ENCODE measurements at regions not wholly inside any gene's neighbourhood (a gene's known extent, or its start where the extent isn't known, plus 50 kb on each side); places are given as distances from the start of the nearest gene placed in this dataset.

- no peak overlapping the region for H3K27ac ChIP-seq
- no peak overlapping the region for H3K4me2 ChIP-seq
- no peak overlapping the region for H2AFZ ChIP-seq (ENCODE audit: low read depth)
- no peaks in the 10 kb centered on the region for H4K20me1 ChIP-seq (ENCODE audit: insufficient read depth)
- H3K4me1 ChIP-seq (ENCODE audit: low read depth, poor library complexity, severe bottlenecking): peaks cover 10% of the 10 kb centered on the region
- no peaks in the 10 kb centered on the region for H3K27me3 ChIP-seq (ENCODE audit: insufficient read depth, low read depth)
- no peak overlapping the region for H3K4me3 ChIP-seq (IDR thresholded peaks at IDR 0.05; ENCODE audit: insufficient read depth, low read depth, low read length)
- H3K9ac ChIP-seq: no peak overlapping the region
- no peaks in the 10 kb centered on the region for H3K79me2 ChIP-seq (ENCODE audit: insufficient read depth, low read depth)
- TF ChIP-seq, protein P1, sequence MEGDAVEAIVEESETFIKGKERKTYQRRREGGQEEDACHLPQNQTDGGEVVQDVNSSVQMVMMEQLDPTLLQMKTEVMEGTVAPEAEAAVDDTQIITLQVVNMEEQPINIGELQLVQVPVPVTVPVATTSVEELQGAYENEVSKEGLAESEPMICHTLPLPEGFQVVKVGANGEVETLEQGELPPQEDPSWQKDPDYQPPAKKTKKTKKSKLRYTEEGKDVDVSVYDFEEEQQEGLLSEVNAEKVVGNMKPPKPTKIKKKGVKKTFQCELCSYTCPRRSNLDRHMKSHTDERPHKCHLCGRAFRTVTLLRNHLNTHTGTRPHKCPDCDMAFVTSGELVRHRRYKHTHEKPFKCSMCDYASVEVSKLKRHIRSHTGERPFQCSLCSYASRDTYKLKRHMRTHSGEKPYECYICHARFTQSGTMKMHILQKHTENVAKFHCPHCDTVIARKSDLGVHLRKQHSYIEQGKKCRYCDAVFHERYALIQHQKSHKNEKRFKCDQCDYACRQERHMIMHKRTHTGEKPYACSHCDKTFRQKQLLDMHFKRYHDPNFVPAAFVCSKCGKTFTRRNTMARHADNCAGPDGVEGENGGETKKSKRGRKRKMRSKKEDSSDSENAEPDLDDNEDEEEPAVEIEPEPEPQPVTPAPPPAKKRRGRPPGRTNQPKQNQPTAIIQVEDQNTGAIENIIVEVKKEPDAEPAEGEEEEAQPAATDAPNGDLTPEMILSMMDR (conservative IDR thresholded peaks at IDR 0.05; ENCODE audit: low read depth, low read length): no peak
- H3K36me3 ChIP-seq (ENCODE audit: insufficient read depth): no peaks in the 10 kb centered on the region
These were observed 101.8 kb upstream of the AADACL2 start for GRCh38 chr3:151631946-151632345.

DNA sequence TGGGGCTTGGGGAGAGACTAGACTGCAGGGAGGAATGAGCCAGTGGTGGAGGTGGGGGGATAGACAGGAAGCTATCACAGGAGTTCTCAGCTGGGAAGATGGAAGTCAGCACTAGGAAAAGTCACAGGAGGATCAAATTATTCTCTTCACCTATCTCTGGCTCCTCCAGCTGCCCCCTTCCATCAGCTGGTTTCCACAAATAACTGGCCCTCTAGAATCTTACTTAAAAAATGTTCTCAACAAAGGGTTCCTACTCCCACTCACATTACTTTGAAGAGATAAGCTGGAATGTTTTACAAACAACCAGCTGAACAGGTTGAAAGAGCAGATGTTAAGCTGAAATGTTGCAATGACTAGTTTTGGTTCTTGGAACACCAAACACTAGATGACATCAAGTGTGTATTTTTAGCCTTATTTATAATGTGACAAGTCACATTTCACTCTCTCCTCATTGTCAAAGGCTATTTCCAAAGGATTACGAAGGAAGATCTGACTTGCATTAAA, 102.7 kb upstream of the AADACL2 start:
- TF ChIP-seq, protein P1 (conservative IDR thresholded peaks at IDR 0.05; ENCODE audit: low read depth, low read length): no peak
- Histone ChIP-seq H3K27ac (no peak overlapping the region), H3K27me3 (ENCODE audit: insufficient read depth, low read depth) (no peaks in the 10 kb centered on the region), H4K20me1 (ENCODE audit: insufficient read depth) (no peaks in the 10 kb centered on the region), H3K9ac (no peak overlapping the region), H3K79me2 (ENCODE audit: insufficient read depth, low read depth) (no peaks in the 10 kb centered on the region), H3K36me3 (ENCODE audit: insufficient read depth) (no peaks in the 10 kb centered on the region), H3K4me1 (ENCODE audit: low read depth, poor library complexity, severe bottlenecking) (peaks cover under 1% of the 10 kb centered on the region), H3K4me3 (IDR thresholded peaks at IDR 0.05; ENCODE audit: insufficient read depth, low read depth, low read length) (no peak overlapping the region), H2AFZ (ENCODE audit: low read depth) (no peak overlapping the region), H3K4me2 (no peak overlapping the region)

DNA sequence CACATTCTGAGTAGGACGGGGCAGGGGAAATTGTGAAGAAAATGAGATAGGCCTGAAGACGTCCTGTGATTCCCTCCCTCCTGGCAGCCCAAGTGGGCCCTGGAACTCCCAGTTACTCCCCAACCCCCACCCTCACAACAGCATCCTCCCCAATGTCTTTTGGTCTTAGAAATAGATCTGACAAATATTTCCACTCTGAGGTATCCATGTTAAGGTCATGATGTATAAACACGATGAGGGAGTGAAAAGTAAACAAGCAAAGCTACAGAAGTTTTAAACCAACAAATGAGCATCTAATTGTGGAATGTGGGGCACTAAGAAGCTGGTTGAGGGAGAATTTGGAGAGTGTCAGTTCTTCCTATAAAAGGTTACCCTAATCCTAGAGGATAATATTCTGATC, 103.7 kb upstream of the AADACL2 start:
- Histone ChIP-seq H2AFZ (ENCODE audit: low read depth) (no peak overlapping the region), H3K9ac (no peak overlapping the region), H3K4me1 (ENCODE audit: low read depth, poor library complexity, severe bottlenecking) (no peaks in the 10 kb centered on the region), H3K27ac (no peak overlapping the region), H3K79me2 (ENCODE audit: insufficient read depth, low read depth) (no peaks in the 10 kb centered on the region), H3K4me3 (IDR thresholded peaks at IDR 0.05; ENCODE audit: insufficient read depth, low read depth, low read length) (no peak overlapping the region), H3K27me3 (ENCODE audit: insufficient read depth, low read depth) (no peaks in the 10 kb centered on the region), H3K36me3 (ENCODE audit: insufficient read depth) (no peaks in the 10 kb centered on the region), H3K4me2 (no peak overlapping the region), H4K20me1 (ENCODE audit: insufficient read depth) (no peaks in the 10 kb centered on the region)
- TF ChIP-seq, protein P1 (conservative IDR thresholded peaks at IDR 0.05; ENCODE audit: low read depth, low read length): no peak

DNA sequence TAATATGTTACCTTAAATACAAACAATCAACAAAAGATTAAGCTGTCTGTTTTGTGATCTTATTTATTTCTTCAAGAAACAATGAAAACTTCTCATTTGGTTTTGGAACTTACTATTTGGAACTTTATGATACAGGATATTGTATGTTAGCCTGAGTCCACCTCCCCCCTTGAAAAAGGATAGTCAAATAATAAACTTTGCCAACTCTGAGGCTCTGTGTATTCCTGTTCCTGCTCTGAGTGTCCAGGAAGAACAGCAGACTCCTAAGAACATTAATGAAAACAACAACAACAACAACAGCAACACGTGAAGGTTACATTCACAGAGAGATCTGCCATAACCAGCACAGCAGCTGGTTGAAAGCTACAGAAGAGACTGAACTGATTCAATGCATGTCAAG, 108.1 kb upstream of the AADACL2 start:
- no peaks in the 10 kb centered on the region for H3K27me3 ChIP-seq (ENCODE audit: insufficient read depth, low read depth)
- no peak overlapping the region for H3K4me3 ChIP-seq (IDR thresholded peaks at IDR 0.05; ENCODE audit: insufficient read depth, low read depth, low read length)
- H3K27ac ChIP-seq: no peak overlapping the region
- no peaks in the 10 kb centered on the region for H4K20me1 ChIP-seq (ENCODE audit: insufficient read depth)
- TF ChIP-seq, protein P1 (conservative IDR thresholded peaks at IDR 0.05; ENCODE audit: low read depth, low read length): no peak
- H3K4me2 ChIP-seq: no peak overlapping the region
- no peaks in the 10 kb centered on the region for H3K36me3 ChIP-seq (ENCODE audit: insufficient read depth)
- no peaks in the 10 kb centered on the region for H3K79me2 ChIP-seq (ENCODE audit: insufficient read depth, low read depth)
- H3K9ac ChIP-seq: no peak overlapping the region
- no peaks in the 10 kb centered on the region for H3K4me1 ChIP-seq (ENCODE audit: low read depth, poor library complexity, severe bottlenecking)
- H2AFZ ChIP-seq (ENCODE audit: low read depth): no peak overlapping the region

Data from KMS-11 (cell line).